Heart left ventricle (tissue), 13 donors: ENCODE measurements at regions not wholly inside any gene's neighbourhood (a gene's known extent, or its start where the extent isn't known, plus 50 kb on each side); places are given as distances from the start of the nearest gene placed in this dataset.

Experiments
- CTCF ChIP-seq, 12 donors: fragments of 200-600 bp; sonication (generic) in 4 of 12; IDR thresholded peaks; one replicate each; pipeline versions ENCODE4 v1.5.0 to v1.8.0; 2018 to 2022; ENCODE audit warnings: antibody characterized with exemption in 12 of 12, mild to moderate bottlenecking in 5 of 12
- POLR2A ChIP-seq, 2 donors: fragments of 450-650 bp; IDR thresholded peaks; one replicate each; pipeline ENCODE4 v1.6.1; 2017; ENCODE audit warnings: antibody characterized with exemption in 2 of 2, mild to moderate bottlenecking in 2 of 2, moderate library complexity in 2 of 2
- donor health status: ischemic (EF 13 %, LVEDD 7.1; RV severe dilation, severe dysfunction).
- donor health status: DM: no; HTN: yes; CAD: no.
- donor health status: DM: no; HTN: no; CAD: no.
- donor health status: ischemic (EF 25% LVEDD 6.9; RV normal size, moderate dysfunction).
- donor health status: ischemic (EF 25% LVEDD 5.7; RV mildly dilated, moderate dysfunction).
- donor health status: ischemic (EF 35%, LVEDD 5.7; RV mildly dilated, moderate dysfunction).
- donor health status: nonischemic (EF 11% LVEDD 7.7; RV severe dilation, severe dysfunction).
- donor health status: DM: yes; HTN: yes; CAD: no.
- donor health status: PGD.
- donor health status: ischemic (EF 29% LVEDD 5.4; RV normal size, mild dysfunction).
- donor health status: nonischemic (EF 23%, LVEDD 6.1; RV moderate dilation, normal function).

GRCh38 chr13:106220211-106220610 lies 315.3 kb downstream of the EFNB2 start:
- TF ChIP-seq CTCF (IDR thresholded peaks at IDR 0.05), result no peak
- no peak for TF ChIP-seq POLR2A (IDR thresholded peaks at IDR 0.05)
